IMR-90 (cell line): ENCODE measurements at regions not wholly inside any gene's neighbourhood (a gene's known extent, or its start where the extent isn't known, plus 50 kb on each side); places are given as distances from the start of the nearest gene placed in this dataset.

Source experiments
- ATAC-seq: fragments of 200-7000 bp; cut with Tn5 transposase; 2 replicates; pipeline ENCODE4 v1.9.1; 2020; ENCODE audit warnings: low read depth, mild to moderate bottlenecking, moderate library complexity
- BruUV-seq: library from RNA; stranded (reverse); fragments of 400-500 nt; replicated peaks from 2 replicates; lab custom pipeline; 2021; lab: Mats Ljungman, UMichigan
- CTCF ChIA-PET: fragments of 300-600 bp; formaldehyde crosslinking; extraction: SDS; loops from one replicate; lab custom pipeline; 2021; ENCODE audit warnings: antibody characterized with exemption; lab: Yijun Ruan, JAX
- POLR2A ChIA-PET: fragments of 300-600 bp; sonication (Branson Sonifier 250); formaldehyde crosslinking; loops from one replicate; lab custom pipeline; 2022; ENCODE audit warnings: antibody characterized with exemption; ENCODE audit not compliant: unreplicated experiment; lab: Charles Lee
- DNase-seq: peaks from one replicate; pipeline ENCODE4 v3.0.0; 2013
- H2AFZ ChIP-seq: replicated peaks from 2 replicates; pipeline ENCODE3; 2013; ENCODE audit warnings: low read length, mild to moderate bottlenecking; ENCODE audit not compliant: poor library complexity
- H2AK5ac ChIP-seq: 2 replicates; pipeline ENCODE4 v1.6.1; 2013; ENCODE audit warnings: low read depth, low read length, inconsistent platforms
- H2AK9ac ChIP-seq: replicated peaks from 2 replicates; pipeline ENCODE3; 2013; ENCODE audit warnings: mild to moderate bottlenecking, low read depth, low read length, moderate library complexity; ENCODE audit not compliant: poor library complexity
- H2BK120ac ChIP-seq: 2 replicates; pipeline ENCODE4 v1.6.1; 2013; ENCODE audit warnings: low read depth, low read length, inconsistent platforms
- H2BK15ac ChIP-seq: 3 replicates; pipeline ENCODE4 v1.6.1; 2013; ENCODE audit warnings: low read depth, low read length, inconsistent platforms
- H2BK20ac ChIP-seq: 2 replicates; pipeline ENCODE4 v1.6.1; 2013; ENCODE audit warnings: low read depth, mild to moderate bottlenecking, inconsistent platforms, low read length, moderate library complexity
- H2BK5ac ChIP-seq: 2 replicates; pipeline ENCODE4 v1.6.1; 2013; ENCODE audit warnings: mild to moderate bottlenecking, low read depth, low read length, inconsistent platforms; ENCODE audit not compliant: poor library complexity, severe bottlenecking
- H3K14ac ChIP-seq: replicated peaks from 2 replicates; pipeline ENCODE4 v1.6.1; 2013; ENCODE audit warnings: low read depth, low read length, inconsistent platforms
- H3K18ac ChIP-seq: 2 replicates; pipeline ENCODE4 v1.6.1; 2013; ENCODE audit warnings: low read depth, low read length, control low read depth
- H3K23ac ChIP-seq: 2 replicates; pipeline ENCODE4 v1.6.1; 2013; ENCODE audit warnings: low read depth, low read length, inconsistent platforms
- H3K27ac ChIP-seq: 2 replicates; pipeline ENCODE4 v1.5.1; 2013; ENCODE audit warnings: mild to moderate bottlenecking, control low read depth, low read length; ENCODE audit not compliant: insufficient read depth
- H3K27me3 ChIP-seq: 2 replicates; pipeline ENCODE4 v1.6.1; 2013; ENCODE audit warnings: low read length; ENCODE audit not compliant: control insufficient read depth, insufficient read depth
- H3K36me3 ChIP-seq: 2 replicates; pipeline ENCODE4 v1.6.1; 2013; ENCODE audit warnings: low read length, mixed read lengths; ENCODE audit not compliant: control insufficient read depth, insufficient read depth
- H3K4ac ChIP-seq: 2 replicates; pipeline ENCODE4 v1.6.1; 2013; ENCODE audit warnings: low read depth, low read length, inconsistent platforms
- H3K4me1 ChIP-seq: 2 replicates; pipeline ENCODE4 v1.6.1; 2013; ENCODE audit warnings: low read length, mixed read lengths; ENCODE audit not compliant: control insufficient read depth, insufficient read depth
- H3K4me2 ChIP-seq: 2 replicates; pipeline ENCODE4 v1.6.1; 2013; ENCODE audit warnings: low read depth, mild to moderate bottlenecking, control low read depth, low read length, moderate library complexity
- H3K4me3 ChIP-seq: 2 replicates; pipeline ENCODE4 v1.5.1; 2013; ENCODE audit warnings: low read depth, mild to moderate bottlenecking, control low read depth, low read length, moderate library complexity; ENCODE audit not compliant: insufficient read depth
- H3K56ac ChIP-seq: 2 replicates; pipeline ENCODE4 v1.6.1; 2013; ENCODE audit warnings: low read length, inconsistent platforms; ENCODE audit not compliant: insufficient read depth; ENCODE audit errors: extremely low read depth
- H3K79me1 ChIP-seq, 2 experiments: 2 replicates each; pipeline ENCODE4 v1.6.1; 2013; ENCODE audit warnings: low read length in 2 of 2, inconsistent platforms in 1 of 2, low read depth in 1 of 2
- H3K9ac ChIP-seq: 2 replicates; pipeline ENCODE4 v1.6.1; 2013; ENCODE audit warnings: low read depth, low read length, control low read depth
- H3K9me1 ChIP-seq: 2 replicates; pipeline ENCODE4 v1.6.1; 2013; ENCODE audit warnings: low read length, inconsistent platforms; ENCODE audit not compliant: insufficient read depth
- H3K9me3 ChIP-seq: 2 replicates; pipeline ENCODE4 v1.6.1; 2013; ENCODE audit warnings: low read length; ENCODE audit not compliant: control insufficient read depth, insufficient read depth
- H4K20me1 ChIP-seq: 2 replicates; pipeline ENCODE4 v1.6.1; 2013; ENCODE audit warnings: low read length, inconsistent platforms; ENCODE audit not compliant: insufficient read depth
- H4K5ac ChIP-seq: 2 replicates; pipeline ENCODE4 v1.6.1; 2013; ENCODE audit warnings: mild to moderate bottlenecking, low read depth, low read length, control low read depth
- H4K8ac ChIP-seq, 2 experiments: 2 replicates each; pipeline ENCODE4 v1.6.1; 2013; ENCODE audit warnings: low read depth in 2 of 2, low read length in 2 of 2, control low read depth in 1 of 2, inconsistent platforms in 1 of 2
- H4K91ac ChIP-seq: 2 replicates; pipeline ENCODE4 v1.6.1; 2013; ENCODE audit warnings: low read depth, low read length, inconsistent platforms; ENCODE audit not compliant: insufficient read depth
- BHLHE40 ChIP-seq: fragments of 150-350 bp; IDR thresholded peaks from 2 replicates; pipeline ENCODE4 v1.6.1; 2016; ENCODE audit warnings: mild to moderate bottlenecking, low read depth, low read length
- CEBPB ChIP-seq: IDR thresholded peaks from 2 replicates; pipeline ENCODE4 v1.6.1; 2012; ENCODE audit warnings: low read depth, low read length, improper control_type of control experiment
- ELK1 ChIP-seq: fragments of 150-350 bp; IDR thresholded peaks from 2 replicates; pipeline ENCODE4 v1.6.1; 2016; ENCODE audit warnings: low read depth, mild to moderate bottlenecking, low read length, moderate library complexity, borderline replicate concordance
- FOS ChIP-seq: fragments of 150-350 bp; IDR thresholded peaks from 2 replicates; pipeline ENCODE4 v1.6.1; 2016; ENCODE audit warnings: low read depth, low read length
- MXI1 ChIP-seq: IDR thresholded peaks from 2 replicates; pipeline ENCODE4 v1.6.1; 2012; ENCODE audit warnings: low read depth, mild to moderate bottlenecking, low read length, moderate library complexity, borderline replicate concordance
- SMC3 ChIP-seq: fragments of 150-350 bp; IDR thresholded peaks from 2 replicates; pipeline ENCODE4 v1.6.1; 2016; ENCODE audit warnings: low read depth, mild to moderate bottlenecking, antibody characterized with exemption, low read length, moderate library complexity
- WGBS, 2 experiments: methylation state at CpG; one replicate each; pipeline versions ENCODE4 v1.1.5 to v1.1.7; 2013; ENCODE audit warnings: missing lambda C conversion rate in 2 of 2; ENCODE audit not compliant: insufficient read length in 1 of 2; ENCODE audit errors: extremely low coverage in 2 of 2; 5-methylcytosine and 5-hydroxymethylcytosine counted together
- dilution Hi-C: fragments of 300-500 bp; cut with HindIII; formaldehyde crosslinking; loops from one replicate; pipeline ENCODE4 v1.14.3; 2018; ENCODE audit warnings: low sequenced_read_pairs; ENCODE audit not compliant: unreplicated experiment
- in situ Hi-C: fragments of 300-500 bp; cut with MboI; formaldehyde crosslinking; loops from 3 replicates; pipeline ENCODE4 v1.14.3; 2019; ENCODE audit warnings: low sequenced_read_pairs, inconsistent platforms, mixed read lengths
- intact Hi-C: fragments of 100-400 bp; cut with micrococcal nuclease; formaldehyde crosslinking; loops from 2 replicates; pipeline ENCODE4 v1.10.0; 2022

- H3K18ac ChIP-seq, result peak overlapping the region; percentile 97
- peaks cover 20% of the 10 kb centered on the region for H3K4me1 ChIP-seq
- H3K4me3 ChIP-seq, result no peak overlapping the region
- TF ChIP-seq CEBPB, result peak; percentile 55
- TF ChIP-seq SMC3, result no peak
- no peak for TF ChIP-seq MXI1
- TF ChIP-seq FOS, result peak; percentile 88
- TF ChIP-seq ELK1, result no peak
- 0 out of 2 replicates have a peak, but pooled peaks have one; percentile 11 for TF ChIP-seq BHLHE40
- no peaks in the 10 kb centered on the region for H4K20me1 ChIP-seq
- BruUV-seq, result no TSS peak
- intact Hi-C loops (no loop called here), dilution Hi-C loops (no loop called here), in situ Hi-C loops (no loop called here)
- peak overlapping the region; percentile 62 to 96 for H4K8ac ChIP-seq
- peak overlapping the region; percentile 94 for H2BK5ac ChIP-seq
- peak overlapping the region; percentile 61; the same call in 1 of the 2 replicates for H3K4me2 ChIP-seq
- peak overlapping the region; percentile 96 for H3K27ac ChIP-seq
- WGBS, 2 experiments, result 0% methylated on average over 1 of the region's 8 CpGs; no CpG with 5 or more reads in 1 of the 2 experiments
- no peaks in the 10 kb centered on the region for H3K36me3 ChIP-seq
- H4K91ac ChIP-seq, result peak overlapping the region; percentile 98
- peak; percentile 96 for ATAC-seq
- peak; percentile 93 for DNase-seq
- peak overlapping the region; percentile 98 for H4K5ac ChIP-seq
- peaks cover 18% of the 10 kb centered on the region for H3K9me1 ChIP-seq
- peak overlapping the region; percentile 79 for H3K56ac ChIP-seq
- CTCF ChIA-PET, result no interaction called here
- H3K27me3 ChIP-seq, result no peaks in the 10 kb centered on the region
- H3K4ac ChIP-seq, result peak overlapping the region; percentile 98
- no peak overlapping the region for H3K9ac ChIP-seq
- peak overlapping the region; percentile 96 for H2BK15ac ChIP-seq
- peak overlapping the region; percentile 7 for H2AK9ac ChIP-seq
- H2AK5ac ChIP-seq, result peak overlapping the region; percentile 99
- POLR2A ChIA-PET, result interaction anchor here (0.6 kb wide), 1 partner anchor 85 kb away, joined by 4 read pairs; no protein-coding TSS in a partner anchor
- H3K79me1 ChIP-seq, result peaks cover 0 to 3% of the 10 kb centered on the region in 2 experiments; a peak in 1 of 4 replicates
- peak overlapping the region; percentile 55 for H2AFZ ChIP-seq
- peak overlapping the region; percentile 100 for H2BK20ac ChIP-seq
- peak overlapping the region; percentile 95 for H3K23ac ChIP-seq
- peak overlapping the region; percentile 99 for H2BK120ac ChIP-seq
- no peaks in the 10 kb centered on the region for H3K9me3 ChIP-seq
- peak overlapping the region; percentile 75 for H3K14ac ChIP-seq
Observed at GRCh38 chr16:26981266-26981938, 85.3 kb upstream of the C16orf82 start.
